ENCODE measurements at regions not wholly inside any gene's neighbourhood (a gene's known extent, or its start where the extent isn't known, plus 50 kb on each side); places are given as distances from the start of the nearest gene placed in this dataset.

DNA sequence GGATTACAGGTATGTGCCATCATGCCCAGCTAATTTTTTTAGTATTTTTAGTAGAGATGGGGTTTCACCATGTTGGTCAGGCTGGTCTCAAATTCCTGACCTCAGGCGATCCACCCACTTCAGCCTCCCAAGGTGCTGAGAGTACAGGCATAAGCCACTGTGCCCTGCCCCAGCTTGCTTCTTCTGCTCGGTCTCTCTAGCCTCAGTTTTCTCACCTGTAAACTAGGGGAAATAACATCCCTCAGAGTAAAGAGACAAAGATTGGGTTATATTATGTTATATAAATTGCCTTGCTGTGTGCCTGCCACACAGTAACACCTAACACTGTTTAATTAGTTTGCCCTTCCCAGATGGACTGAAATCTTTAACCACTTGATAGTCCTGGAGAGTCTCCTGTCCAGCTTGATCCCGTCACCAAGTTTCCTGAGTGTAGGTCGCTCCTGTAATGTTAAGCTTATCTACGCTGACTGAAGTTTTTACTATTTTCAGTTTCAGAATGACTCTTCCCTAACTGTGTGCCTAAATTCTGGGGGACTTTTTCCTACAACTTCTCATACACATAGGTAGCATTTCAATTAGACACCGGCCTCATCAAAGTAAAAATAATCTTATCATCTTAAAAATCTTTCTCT, 412.7 kb upstream of the TENM3 start:
- no peak for TF ChIP-seq POLR2A (IDR thresholded peaks at IDR 0.05)
- TF ChIP-seq, protein P1, sequence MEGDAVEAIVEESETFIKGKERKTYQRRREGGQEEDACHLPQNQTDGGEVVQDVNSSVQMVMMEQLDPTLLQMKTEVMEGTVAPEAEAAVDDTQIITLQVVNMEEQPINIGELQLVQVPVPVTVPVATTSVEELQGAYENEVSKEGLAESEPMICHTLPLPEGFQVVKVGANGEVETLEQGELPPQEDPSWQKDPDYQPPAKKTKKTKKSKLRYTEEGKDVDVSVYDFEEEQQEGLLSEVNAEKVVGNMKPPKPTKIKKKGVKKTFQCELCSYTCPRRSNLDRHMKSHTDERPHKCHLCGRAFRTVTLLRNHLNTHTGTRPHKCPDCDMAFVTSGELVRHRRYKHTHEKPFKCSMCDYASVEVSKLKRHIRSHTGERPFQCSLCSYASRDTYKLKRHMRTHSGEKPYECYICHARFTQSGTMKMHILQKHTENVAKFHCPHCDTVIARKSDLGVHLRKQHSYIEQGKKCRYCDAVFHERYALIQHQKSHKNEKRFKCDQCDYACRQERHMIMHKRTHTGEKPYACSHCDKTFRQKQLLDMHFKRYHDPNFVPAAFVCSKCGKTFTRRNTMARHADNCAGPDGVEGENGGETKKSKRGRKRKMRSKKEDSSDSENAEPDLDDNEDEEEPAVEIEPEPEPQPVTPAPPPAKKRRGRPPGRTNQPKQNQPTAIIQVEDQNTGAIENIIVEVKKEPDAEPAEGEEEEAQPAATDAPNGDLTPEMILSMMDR (IDR thresholded peaks at IDR 0.05) = no peak
